ENCODE measurements at regions not wholly inside any gene's neighbourhood (a gene's known extent, or its start where the extent isn't known, plus 50 kb on each side); places are given as distances from the start of the nearest gene placed in this dataset.

- H3K4me1 ChIP-seq (ENCODE audit: control insufficient read depth in 1 of 2, low read depth in 2 of 2), result no peaks in the 10 kb centered on the region
- no peak overlapping the region for H3K4me3 ChIP-seq
- no peaks in the 10 kb centered on the region for H3K9me3 ChIP-seq
- ATAC-seq (ENCODE audit: insufficient number of reproducible peaks, low FRiP score, low read depth) (no peak), DNase-seq (ENCODE audit: low spot score) (no peak)
- TF ChIP-seq, protein P1, sequence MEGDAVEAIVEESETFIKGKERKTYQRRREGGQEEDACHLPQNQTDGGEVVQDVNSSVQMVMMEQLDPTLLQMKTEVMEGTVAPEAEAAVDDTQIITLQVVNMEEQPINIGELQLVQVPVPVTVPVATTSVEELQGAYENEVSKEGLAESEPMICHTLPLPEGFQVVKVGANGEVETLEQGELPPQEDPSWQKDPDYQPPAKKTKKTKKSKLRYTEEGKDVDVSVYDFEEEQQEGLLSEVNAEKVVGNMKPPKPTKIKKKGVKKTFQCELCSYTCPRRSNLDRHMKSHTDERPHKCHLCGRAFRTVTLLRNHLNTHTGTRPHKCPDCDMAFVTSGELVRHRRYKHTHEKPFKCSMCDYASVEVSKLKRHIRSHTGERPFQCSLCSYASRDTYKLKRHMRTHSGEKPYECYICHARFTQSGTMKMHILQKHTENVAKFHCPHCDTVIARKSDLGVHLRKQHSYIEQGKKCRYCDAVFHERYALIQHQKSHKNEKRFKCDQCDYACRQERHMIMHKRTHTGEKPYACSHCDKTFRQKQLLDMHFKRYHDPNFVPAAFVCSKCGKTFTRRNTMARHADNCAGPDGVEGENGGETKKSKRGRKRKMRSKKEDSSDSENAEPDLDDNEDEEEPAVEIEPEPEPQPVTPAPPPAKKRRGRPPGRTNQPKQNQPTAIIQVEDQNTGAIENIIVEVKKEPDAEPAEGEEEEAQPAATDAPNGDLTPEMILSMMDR (IDR thresholded peaks at IDR 0.05), result no peak
- H3K27me3 ChIP-seq (replicated peaks; ENCODE audit: insufficient read depth), result no peaks in the 10 kb centered on the region
- no peak overlapping the region for H3K27ac ChIP-seq
- no peaks in the 10 kb centered on the region for H3K36me3 ChIP-seq
Measured at GRCh38 chr7:51882412-51882811, 565.8 kb upstream of the COBL start.

- H3K4me3 ChIP-seq, result no peak overlapping the region
- DNase-seq (ENCODE audit: low spot score) (no peak), ATAC-seq (ENCODE audit: insufficient number of reproducible peaks, low FRiP score, low read depth) (no peak)
- no peaks in the 10 kb centered on the region for H3K9me3 ChIP-seq
- H3K4me1 ChIP-seq (ENCODE audit: control insufficient read depth in 1 of 2, low read depth in 2 of 2), result no peaks in the 10 kb centered on the region
- no peaks in the 10 kb centered on the region for H3K27me3 ChIP-seq (replicated peaks; ENCODE audit: insufficient read depth)
- TF ChIP-seq, protein P1 (IDR thresholded peaks at IDR 0.05), result no peak
- H3K27ac ChIP-seq, result no peak overlapping the region
- H3K36me3 ChIP-seq, result no peaks in the 10 kb centered on the region
Measured at GRCh38 chr7:51881309-51881708, 564.7 kb upstream of the COBL start.

GRCh38 chr7:51878865-51879264, 562.3 kb upstream of the COBL start:
- H3K27me3 ChIP-seq (replicated peaks; ENCODE audit: insufficient read depth), result no peaks in the 10 kb centered on the region
- no peak for ATAC-seq (ENCODE audit: insufficient number of reproducible peaks, low FRiP score, low read depth)
- H3K27ac ChIP-seq, result no peak overlapping the region
- no peaks in the 10 kb centered on the region for H3K36me3 ChIP-seq
- H3K4me3 ChIP-seq, result no peak overlapping the region
- no peaks in the 10 kb centered on the region for H3K4me1 ChIP-seq (ENCODE audit: control insufficient read depth in 1 of 2, low read depth in 2 of 2)
- H3K9me3 ChIP-seq, result no peaks in the 10 kb centered on the region
- TF ChIP-seq, protein P1 (IDR thresholded peaks at IDR 0.05), result no peak
- DNase-seq (ENCODE audit: low spot score), result no peak

GRCh38 chr7:51869452-51869851, 552.8 kb upstream of the COBL start:
- DNase-seq (ENCODE audit: low spot score) (no peak), ATAC-seq (ENCODE audit: insufficient number of reproducible peaks, low FRiP score, low read depth) (no peak)
- Histone ChIP-seq H3K4me1 (ENCODE audit: control insufficient read depth in 1 of 2, low read depth in 2 of 2) (no peaks in the 10 kb centered on the region), H3K9me3 (no peaks in the 10 kb centered on the region), H3K4me3 (no peak overlapping the region), H3K36me3 (no peaks in the 10 kb centered on the region), H3K27ac (no peak overlapping the region), H3K27me3 (replicated peaks; ENCODE audit: insufficient read depth) (no peaks in the 10 kb centered on the region)
- TF ChIP-seq, protein P1 (IDR thresholded peaks at IDR 0.05), result no peak

- Histone ChIP-seq H3K27ac (no peak overlapping the region), H3K9me3 (no peaks in the 10 kb centered on the region), H3K27me3 (replicated peaks; ENCODE audit: insufficient read depth) (no peaks in the 10 kb centered on the region), H3K36me3 (no peaks in the 10 kb centered on the region), H3K4me3 (no peak overlapping the region), H3K4me1 (ENCODE audit: control insufficient read depth in 1 of 2, low read depth in 2 of 2) (no peaks in the 10 kb centered on the region)
- no peak for ATAC-seq (ENCODE audit: insufficient number of reproducible peaks, low FRiP score, low read depth)
- TF ChIP-seq, protein P1 (IDR thresholded peaks at IDR 0.05), result no peak
- DNase-seq (ENCODE audit: low spot score), result no peak
Measured at GRCh38 chr7:51867117-51867516, 550.5 kb upstream of the COBL start.
